Ureter (tissue), 1 donor: ENCODE measurements at regions not wholly inside any gene's neighbourhood (a gene's known extent, or its start where the extent isn't known, plus 50 kb on each side); places are given as distances from the start of the nearest gene placed in this dataset.

Source experiments
- DNase-seq: peaks from one replicate; pipeline ENCODE4 v3.0.0-alpha.2; 2020; ENCODE audit warnings: low spot score
- donor health status: DM: yes; HTN: yes; CAD: no.

- no peak for DNase-seq
Measured at GRCh38 chr21:38933731-38934130, 128.0 kb downstream of the ETS2 start.

GRCh38 chr21:38931291-38931690 lies 125.6 kb downstream of the ETS2 start:
- DNase-seq = no peak

DNA sequence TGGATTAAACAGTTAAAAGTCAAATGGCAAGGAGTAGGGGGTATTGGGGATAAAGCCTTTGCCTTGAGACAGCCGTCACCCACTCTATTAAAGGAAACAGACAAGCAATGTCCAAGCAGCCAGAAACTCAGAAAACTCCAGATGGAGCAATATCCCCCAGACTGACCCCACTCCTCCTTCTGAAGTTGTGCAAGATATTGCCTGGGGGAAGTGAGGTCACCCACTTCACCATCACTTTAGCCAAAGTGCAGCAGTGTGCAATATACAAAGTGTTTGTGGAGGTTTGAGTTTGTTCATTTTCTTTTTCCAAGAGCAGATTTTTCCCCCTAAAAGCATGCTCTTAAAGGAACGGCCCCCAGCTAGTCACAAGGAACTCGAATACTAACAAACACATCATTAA lies 125.1 kb downstream of the ETS2 start:
- DNase-seq = no peak

DNA sequence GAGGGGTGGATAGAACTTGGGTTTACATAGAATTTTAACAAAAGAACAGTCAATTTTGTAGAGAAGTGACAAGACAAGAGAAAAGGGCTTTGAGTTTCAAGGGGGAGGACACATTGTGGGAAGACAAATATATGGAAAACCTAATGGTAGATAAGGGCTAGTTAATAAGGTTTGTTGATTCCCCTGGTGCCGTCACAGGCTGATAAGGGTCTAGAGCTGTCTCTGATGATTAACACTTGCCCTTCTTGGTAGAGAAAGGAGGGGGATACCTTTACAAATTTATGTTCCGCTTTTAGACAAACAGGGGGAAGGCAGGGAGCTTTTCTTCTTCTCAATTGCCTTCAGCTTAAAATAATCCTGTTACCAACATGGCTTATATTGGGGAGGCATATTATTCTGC lies 124.3 kb downstream of the ETS2 start:
- DNase-seq = no peak

DNA sequence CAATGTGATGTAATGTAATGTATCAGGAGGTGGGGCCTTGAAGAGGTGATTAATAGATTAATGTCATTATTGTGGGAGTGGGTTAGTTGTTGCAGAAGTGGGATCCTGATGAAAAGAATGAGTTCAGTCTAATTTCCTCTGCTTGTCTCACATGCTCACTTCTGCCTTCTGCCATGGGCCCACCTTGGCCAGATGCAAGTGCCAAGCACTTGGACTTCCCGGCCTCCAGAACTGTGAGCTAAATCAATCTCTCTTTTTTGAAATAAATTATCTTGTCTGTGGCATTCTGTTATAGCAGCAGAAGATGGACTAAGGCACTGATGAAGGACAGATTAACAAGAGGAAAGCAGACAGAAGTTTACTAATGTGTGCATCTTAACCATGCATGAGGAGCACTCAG lies 123.9 kb downstream of the ETS2 start:
- DNase-seq = no peak

GRCh38 chr21:38929142-38929541 lies 123.4 kb downstream of the ETS2 start:
- no peak for DNase-seq

GRCh38 chr21:38927776-38928175 lies 122.0 kb downstream of the ETS2 start:
- no peak for DNase-seq

GRCh38 chr21:38925923-38926322 lies 120.2 kb downstream of the ETS2 start:
- DNase-seq = peak; percentile 73

DNA sequence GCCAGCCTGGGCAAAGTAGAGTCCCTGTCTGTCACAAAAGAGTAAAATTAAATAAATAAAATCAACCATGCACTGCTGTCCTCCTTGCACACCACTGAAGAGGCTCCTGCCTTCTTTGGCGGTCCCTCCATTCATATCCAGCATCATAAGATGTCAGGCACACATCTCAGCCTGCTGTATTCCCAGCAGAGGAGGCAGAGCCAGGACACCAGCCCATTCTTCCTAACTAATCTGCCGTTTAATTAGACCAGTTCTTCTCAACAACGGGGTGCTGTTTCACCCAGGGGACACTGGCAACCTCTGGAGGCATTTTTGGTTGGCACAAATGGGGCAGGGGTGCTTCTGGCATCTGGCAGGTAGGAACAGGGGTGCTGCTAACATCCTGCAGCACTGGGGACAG lies 119.7 kb downstream of the ETS2 start:
- DNase-seq = no peak

DNA sequence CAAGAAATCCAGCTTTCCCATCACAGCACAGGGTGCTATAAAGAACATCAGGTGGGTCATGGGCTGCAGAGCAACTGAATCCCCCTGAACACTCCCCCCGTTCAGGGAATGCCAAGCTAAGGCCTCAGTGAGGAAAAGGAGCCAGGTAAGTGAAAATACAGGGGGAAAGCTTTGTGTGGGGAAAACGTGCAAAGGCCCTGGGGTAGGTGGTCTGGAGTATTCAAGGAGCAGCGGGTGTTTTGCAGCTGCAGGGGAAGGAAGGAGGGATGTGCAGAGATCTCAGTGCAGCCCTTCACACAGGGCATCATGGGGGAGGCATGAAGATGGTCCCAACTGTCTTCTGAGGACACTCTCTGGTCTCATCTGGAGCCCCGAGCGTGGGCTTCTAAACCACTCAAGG lies 119.2 kb downstream of the ETS2 start:
- no peak for DNase-seq

DNA sequence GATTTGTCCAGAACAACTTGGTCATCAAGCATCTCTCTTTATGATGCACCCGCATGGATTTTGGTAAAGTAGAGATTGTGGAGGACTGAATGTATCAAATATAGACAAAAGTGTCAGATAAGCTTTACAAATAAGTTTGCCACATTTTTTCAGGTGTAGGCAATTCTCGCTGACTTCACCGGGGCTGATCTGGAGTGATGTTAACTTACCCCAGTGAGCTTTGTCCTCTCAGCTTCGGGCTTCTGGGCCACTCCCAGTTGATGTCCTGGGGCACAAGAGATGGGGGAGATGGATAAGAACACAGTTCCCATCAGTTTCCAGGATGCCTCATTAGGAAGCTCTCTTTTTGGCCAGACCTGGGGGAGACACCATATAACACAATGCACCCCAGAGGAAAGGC lies 117.7 kb downstream of the ETS2 start:
- DNase-seq = no peak

GRCh38 chr21:38922474-38923235 lies 116.9 kb downstream of the ETS2 start:
- DNase-seq = no peak

- no peak for DNase-seq
Measured at GRCh38 chr21:38921511-38922251, 116.0 kb downstream of the ETS2 start.

- no peak for DNase-seq
Measured at GRCh38 chr21:38920631-38921398, 115.1 kb downstream of the ETS2 start.

- DNase-seq = no peak
Measured at GRCh38 chr21:38918607-38919346, 113.0 kb downstream of the ETS2 start.

GRCh38 chr21:38917043-38917774 lies 111.5 kb downstream of the ETS2 start:
- peak; percentile 63 for DNase-seq

- peak; percentile 2 for DNase-seq
Measured at GRCh38 chr21:38916214-38916964, 110.7 kb downstream of the ETS2 start.

- DNase-seq = peak; percentile 24
Measured at GRCh38 chr21:38915546-38915945, 109.8 kb downstream of the ETS2 start.

DNA sequence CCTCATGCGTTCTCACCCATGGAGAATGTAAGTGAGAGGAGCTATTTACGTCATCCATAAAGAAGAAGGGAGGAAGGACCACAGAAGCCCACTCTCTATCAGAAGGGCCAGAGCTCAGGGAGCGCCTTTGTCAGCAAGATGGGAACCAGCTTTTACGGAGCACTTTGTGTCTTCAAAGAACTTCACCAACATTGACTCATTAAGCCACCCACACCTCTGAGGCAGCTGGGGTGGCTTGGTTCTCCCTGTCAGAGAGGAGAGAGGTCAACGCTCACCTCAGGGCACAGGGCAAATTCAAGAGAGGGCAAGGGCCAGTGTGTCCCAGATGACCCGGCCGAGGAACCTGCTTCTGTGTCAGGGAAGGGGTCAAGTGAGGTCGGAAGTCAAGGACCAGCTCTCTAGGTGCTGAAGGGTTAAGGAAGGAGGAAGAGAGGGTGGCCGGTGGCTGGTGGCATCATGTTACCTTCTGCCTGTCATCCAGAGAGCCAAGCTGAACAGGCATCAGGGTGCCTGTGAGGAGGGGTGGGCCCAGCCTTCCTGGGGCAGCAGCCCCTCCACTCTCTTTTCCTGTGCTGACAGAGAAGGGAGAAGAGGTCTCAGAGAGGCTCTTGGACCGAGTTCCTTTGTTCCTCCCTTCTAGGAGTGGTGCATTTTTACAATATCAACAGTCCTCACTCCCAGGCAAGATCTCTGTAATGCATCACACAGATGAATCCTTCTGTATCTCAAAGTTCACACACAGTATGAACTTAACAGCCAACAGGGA lies 109.0 kb downstream of the ETS2 start:
- peak; percentile 43 for DNase-seq
